H1 (cell line): ENCODE measurements at regions not wholly inside any gene's neighbourhood (a gene's known extent, or its start where the extent isn't known, plus 50 kb on each side); places are given as distances from the start of the nearest gene placed in this dataset.

ENCODE experiments used
- CTCF ChIA-PET: fragments of 300-600 bp; sonication (Branson Sonifier 250); formaldehyde crosslinking; loops from one replicate; lab custom pipeline; 2021; ENCODE audit not compliant: partially characterized antibody; lab: Charles Lee
- POLR2A ChIA-PET: fragments of 300-600 bp; sonication (Branson Sonifier 250); formaldehyde crosslinking; loops from one replicate; lab custom pipeline; 2021; ENCODE audit warnings: inconsistent platforms; ENCODE audit not compliant: partially characterized antibody; lab: Charles Lee
- DNase-seq, 2 experiments: peaks; one replicate each; pipeline versions ENCODE4 v3.0.0 to v3.0.0-alpha.2; 2010 to 2022; ENCODE audit warnings: low spot score in 2 of 2, low read depth in 1 of 2, mixed read lengths in 1 of 2
- FAIRE-seq: peaks from 2 replicates; lab custom pipeline; 2011; peaks lifted over from hg19 to GRCh38; lab: Jason Lieb, UNC
- H2AFZ ChIP-seq: 2 replicates; pipeline ENCODE4 v1.8.1; 2012; ENCODE audit warnings: low read length, inconsistent platforms
- H2AK5ac ChIP-seq: 2 replicates; pipeline ENCODE4 v1.6.1; 2013; ENCODE audit warnings: low read depth, low read length
- H2BK120ac ChIP-seq: replicated peaks from 2 replicates; pipeline ENCODE3; 2013; ENCODE audit warnings: low read depth, low read length, inconsistent platforms
- H2BK12ac ChIP-seq: 2 replicates; pipeline ENCODE4 v1.6.1; 2013; ENCODE audit warnings: low read depth, low read length
- H2BK15ac ChIP-seq: 2 replicates; pipeline ENCODE4 v1.6.1; 2013; ENCODE audit warnings: low read length
- H2BK20ac ChIP-seq: 2 replicates; pipeline ENCODE4 v1.6.1; 2013; ENCODE audit warnings: low read length
- H2BK5ac ChIP-seq: 2 replicates; pipeline ENCODE4 v1.6.1; 2013; ENCODE audit warnings: low read depth, low read length
- H3K14ac ChIP-seq: 2 replicates; pipeline ENCODE4 v1.6.1; 2013; ENCODE audit warnings: inconsistent platforms; ENCODE audit not compliant: insufficient read length
- H3K18ac ChIP-seq: 2 replicates; pipeline ENCODE4 v1.6.1; 2013; ENCODE audit warnings: low read length; ENCODE audit errors: extremely low read depth
- H3K23ac ChIP-seq: 2 replicates; pipeline ENCODE4 v1.6.1; 2013; ENCODE audit warnings: inconsistent platforms; ENCODE audit not compliant: insufficient read length
- H3K23me2 ChIP-seq: 2 replicates; pipeline ENCODE4 v1.6.1; 2013; ENCODE audit warnings: low read depth, low read length
- H3K27ac ChIP-seq: 2 replicates; pipeline ENCODE4 v1.6.1; 2011; ENCODE audit warnings: low read depth, low read length, inconsistent platforms
- H3K27me3 ChIP-seq, 4 experiments: replicated peaks in 1 of 4; 1 replicate in 1 of 4; 2 replicates in 3 of 4; pipeline versions ENCODE4 v1.6.1 to v1.8.1; 2011 to 2013; ENCODE audit warnings: low read length in 3 of 4, mild to moderate bottlenecking in 3 of 4, inconsistent platforms in 2 of 4, mixed read lengths in 2 of 4, moderate library complexity in 1 of 4; ENCODE audit not compliant: control insufficient read depth in 3 of 4, insufficient read depth in 3 of 4; ENCODE audit errors: extremely low read depth in 1 of 4
- H3K36me3 ChIP-seq, 4 experiments: 2 replicates each; pipeline versions ENCODE4 v1.6.1 to v1.8.1; 2011 to 2013; ENCODE audit warnings: mild to moderate bottlenecking in 4 of 4, low read length in 3 of 4, moderate library complexity in 2 of 4, control low read depth in 1 of 4, inconsistent platforms in 1 of 4; ENCODE audit not compliant: insufficient read depth in 4 of 4, control insufficient read depth in 2 of 4
- H3K4ac ChIP-seq: replicated peaks from 2 replicates; pipeline ENCODE3; 2013; ENCODE audit warnings: low read length, low read depth, mixed read lengths, inconsistent platforms; ENCODE audit not compliant: insufficient read length
- H3K4me1 ChIP-seq, 4 experiments: replicated peaks in 1 of 4; 1 replicate in 1 of 4; 2 replicates in 3 of 4; pipeline versions ENCODE4 v1.6.1 to v1.8.1; 2011 to 2013; ENCODE audit warnings: low read length in 3 of 4, inconsistent platforms in 2 of 4, mixed read lengths in 1 of 4; ENCODE audit not compliant: insufficient read depth in 4 of 4, control insufficient read depth in 3 of 4
- H3K4me2 ChIP-seq, 2 experiments: 2 replicates each; pipeline versions ENCODE4 v1.6.1 to v1.8.1; 2011 to 2013; ENCODE audit warnings: low read depth in 2 of 2, low read length in 2 of 2, control low read depth in 1 of 2, inconsistent platforms in 1 of 2, mild to moderate bottlenecking in 1 of 2; ENCODE audit not compliant: insufficient read depth in 1 of 2
- H3K4me3 ChIP-seq, 4 experiments: fragments of 200-600, 300-600 bp in 1 of 4; sonication (generic), shearing (Covaris generic), sonication (Bioruptor Twin) in 1 of 4; 2 replicates each; pipeline versions ENCODE4 v1.5.1 to v1.8.1; 2011 to 2016; ENCODE audit warnings: low read length in 4 of 4, low read depth in 3 of 4, control low read depth in 2 of 4, inconsistent platforms in 2 of 4, mild to moderate bottlenecking in 2 of 4, mixed read lengths in 1 of 4, moderate library complexity in 1 of 4; ENCODE audit not compliant: insufficient read depth in 2 of 4; ENCODE audit errors: extremely low read depth in 1 of 4
- H3K56ac ChIP-seq: replicated peaks from 2 replicates; pipeline ENCODE3; 2013; ENCODE audit warnings: low read depth, mild to moderate bottlenecking, mixed read lengths, low read length, inconsistent platforms; ENCODE audit not compliant: insufficient read length
- H3K79me1 ChIP-seq: 2 replicates; pipeline ENCODE4 v1.6.1; 2013; ENCODE audit warnings: low read depth, low read length, control low read depth
- H3K79me2 ChIP-seq, 2 experiments: 2 replicates each; pipeline versions ENCODE4 v1.6.1 to v1.8.1; 2012 to 2013; ENCODE audit warnings: low read length in 2 of 2, mild to moderate bottlenecking in 2 of 2, inconsistent platforms in 1 of 2; ENCODE audit not compliant: insufficient read depth in 2 of 2, control insufficient read depth in 1 of 2
- H3K9ac ChIP-seq, 4 experiments: replicated peaks in 1 of 4; 1 replicate in 1 of 4; 2 replicates in 3 of 4; pipeline versions ENCODE4 v1.6.1 to v1.8.1; 2011 to 2013; ENCODE audit warnings: low read depth in 3 of 4, low read length in 3 of 4, control low read depth in 2 of 4, mild to moderate bottlenecking in 2 of 4, moderate library complexity in 2 of 4, inconsistent platforms in 1 of 4; ENCODE audit errors: extremely low read depth in 1 of 4
- H3K9me3 ChIP-seq, 2 experiments: 2 replicates each; pipeline versions ENCODE4 v1.6.1 to v1.8.1; 2012 to 2013; ENCODE audit warnings: mild to moderate bottlenecking in 2 of 2, moderate library complexity in 2 of 2, control low read depth in 1 of 2, inconsistent platforms in 1 of 2, low read depth in 1 of 2, low read length in 1 of 2, mixed read lengths in 1 of 2; ENCODE audit not compliant: insufficient read depth in 2 of 2
- H4K20me1 ChIP-seq, 2 experiments: replicated peaks in 1 of 2; 2 replicates each; pipeline versions ENCODE3 to v1.8.1; 2011 to 2013; ENCODE audit warnings: inconsistent platforms in 2 of 2, low read length in 2 of 2, mild to moderate bottlenecking in 1 of 2; ENCODE audit not compliant: insufficient read depth in 2 of 2, control insufficient read depth in 1 of 2
- H4K5ac ChIP-seq: 2 replicates; pipeline ENCODE4 v1.6.1; 2013; ENCODE audit warnings: low read length, low read depth, mixed read lengths, inconsistent platforms; ENCODE audit not compliant: insufficient read length
- H4K8ac ChIP-seq: 2 replicates; pipeline ENCODE4 v1.8.0; 2013; ENCODE audit warnings: mild to moderate bottlenecking, moderate library complexity, low read length, inconsistent platforms; ENCODE audit not compliant: insufficient read depth; ENCODE audit errors: extremely low read depth
- H4K91ac ChIP-seq: replicated peaks from 2 replicates; pipeline ENCODE3; 2013; ENCODE audit warnings: low read length, mixed read lengths, inconsistent platforms; ENCODE audit not compliant: insufficient read length
- CEBPB ChIP-seq: IDR thresholded peaks from 2 replicates; pipeline ENCODE4 v1.6.1; 2012; ENCODE audit warnings: low read depth, low read length
- CHD1 ChIP-seq: IDR thresholded peaks from 2 replicates; pipeline ENCODE4 v1.6.1; 2012; ENCODE audit warnings: low read depth, low read length, improper control_type of control experiment
- CREB1 ChIP-seq: IDR thresholded peaks from 2 replicates; pipeline ENCODE4 v1.6.1; 2012; ENCODE audit warnings: inconsistent platforms
- HDAC6 ChIP-seq: IDR thresholded peaks from one replicate; pipeline ENCODE4 v1.7.1; 2012; ENCODE audit warnings: low read depth, mild to moderate bottlenecking, inconsistent platforms, low read length, moderate library complexity
- RBBP5 ChIP-seq: IDR thresholded peaks from 2 replicates; pipeline ENCODE4 v1.7.1; 2012; ENCODE audit warnings: low read depth, mild to moderate bottlenecking, inconsistent platforms, low read length, moderate library complexity, borderline replicate concordance
- SIX5 ChIP-seq: IDR thresholded peaks from 2 replicates; pipeline ENCODE4 v1.6.1; 2011; ENCODE audit warnings: mild to moderate bottlenecking, low read depth, low read length
- TCF12 ChIP-seq: IDR thresholded peaks from 2 replicates; pipeline ENCODE4 v1.6.1; 2011; ENCODE audit warnings: low read depth, mild to moderate bottlenecking, low read length
- WGBS, 2 experiments: shearing (Covaris generic) in 1 of 2; methylation state at CpG; one replicate each; pipeline versions ENCODE4 v1.1.6 to v1.1.7; 2013 to 2015; ENCODE audit warnings: low lambda C conversion rate in 2 of 2, mixed read lengths in 2 of 2, inconsistent platforms in 1 of 2, low coverage in 1 of 2, missing lambda C conversion rate in 1 of 2; ENCODE audit not compliant: insufficient replicate concordance in 2 of 2, insufficient coverage in 1 of 2, insufficient read length in 1 of 2; ENCODE audit errors: extremely low coverage in 1 of 2, missing lambda C conversion rate in 1 of 2; 5-methylcytosine and 5-hydroxymethylcytosine counted together
- TF ChIP-seq, protein P1 (sequence below): IDR thresholded peaks from 2 replicates; pipeline ENCODE4 v1.6.1; 2011; ENCODE audit warnings: low read length, improper control_type of control experiment

DNA sequence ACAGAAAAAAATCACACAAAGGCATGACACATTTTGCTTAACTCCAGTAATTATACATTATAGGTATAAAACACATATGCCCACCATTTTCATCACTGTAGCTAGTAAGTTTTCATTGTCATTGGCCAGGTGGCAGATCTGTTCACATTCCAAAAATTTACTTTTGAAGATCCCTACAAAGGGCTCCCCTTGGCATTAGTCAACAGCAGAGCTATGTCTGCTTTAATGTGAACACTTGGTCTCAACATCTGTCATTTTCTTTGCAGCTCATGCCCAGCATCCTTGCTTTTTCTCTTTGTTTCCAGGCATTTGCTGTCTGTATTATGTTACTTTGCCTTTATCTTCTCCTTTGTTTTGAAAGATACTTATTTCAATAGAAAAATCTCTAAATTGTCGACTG is 519.1 kb upstream of the FOXG1 start:
- no peak for FAIRE-seq
- no peaks in the 10 kb centered on the region for H4K20me1 ChIP-seq
- ChIA-PET CTCF (interaction anchor here (0.8 kb wide), 1 partner anchor 363 kb away, joined by 4 read pairs; no protein-coding TSS in a partner anchor), POLR2A (no interaction called here)
- peaks cover 3% of the 10 kb centered on the region in 2 experiments; a peak in 1 of 4 replicates for H3K9me3 ChIP-seq
- no peak overlapping the region for H4K5ac ChIP-seq
- H2AFZ ChIP-seq = no peak overlapping the region
- no peak overlapping the region for H3K4me2 ChIP-seq
- WGBS, 2 experiments = 95% methylated on average over 1 of the region's 1 CpG; no CpG with 5 or more reads in 1 of the 2 experiments
- no peak overlapping the region for H2AK5ac ChIP-seq
- no peak overlapping the region for H3K4me3 ChIP-seq
- H3K36me3 ChIP-seq = no peaks in the 10 kb centered on the region
- no peak overlapping the region for H4K8ac ChIP-seq
- no peak overlapping the region for H2BK20ac ChIP-seq
- no peaks in the 10 kb centered on the region for H3K79me2 ChIP-seq
- H3K27me3 ChIP-seq = no peaks in the 10 kb centered on the region
- no peak overlapping the region for H3K14ac ChIP-seq
- H4K91ac ChIP-seq = no peak overlapping the region
- no peak overlapping the region for H2BK15ac ChIP-seq
- no peak overlapping the region for H2BK12ac ChIP-seq
- H3K23ac ChIP-seq = no peak overlapping the region
- H3K18ac ChIP-seq = no peak overlapping the region
- no peak overlapping the region for H2BK5ac ChIP-seq
- no peak overlapping the region for H3K56ac ChIP-seq
- no peak for DNase-seq
- H3K4me1 ChIP-seq = 0 out of 7 replicates have a peak, but pooled peaks cover 0 to 2% (median 0%) of the 10 kb centered on the region in 4 experiments
- no peak overlapping the region for H3K27ac ChIP-seq
- no peaks in the 10 kb centered on the region for H3K23me2 ChIP-seq
- TF ChIP-seq HDAC6 (no peak), CEBPB (no peak), SIX5 (no peak), TCF12 (no peak), CHD1 (no peak), RBBP5 (no peak), CREB1 (no peak)
- TF ChIP-seq, protein P1, sequence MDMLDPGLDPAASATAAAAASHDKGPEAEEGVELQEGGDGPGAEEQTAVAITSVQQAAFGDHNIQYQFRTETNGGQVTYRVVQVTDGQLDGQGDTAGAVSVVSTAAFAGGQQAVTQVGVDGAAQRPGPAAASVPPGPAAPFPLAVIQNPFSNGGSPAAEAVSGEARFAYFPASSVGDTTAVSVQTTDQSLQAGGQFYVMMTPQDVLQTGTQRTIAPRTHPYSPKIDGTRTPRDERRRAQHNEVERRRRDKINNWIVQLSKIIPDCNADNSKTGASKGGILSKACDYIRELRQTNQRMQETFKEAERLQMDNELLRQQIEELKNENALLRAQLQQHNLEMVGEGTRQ = no peak
- H3K4ac ChIP-seq = no peak overlapping the region
- H3K9ac ChIP-seq = no peak overlapping the region
- H2BK120ac ChIP-seq = no peak overlapping the region
- H3K79me1 ChIP-seq = no peaks in the 10 kb centered on the region
